ENCODE measurements at regions not wholly inside any gene's neighbourhood (a gene's known extent, or its start where the extent isn't known, plus 50 kb on each side); places are given as distances from the start of the nearest gene placed in this dataset.

DNA sequence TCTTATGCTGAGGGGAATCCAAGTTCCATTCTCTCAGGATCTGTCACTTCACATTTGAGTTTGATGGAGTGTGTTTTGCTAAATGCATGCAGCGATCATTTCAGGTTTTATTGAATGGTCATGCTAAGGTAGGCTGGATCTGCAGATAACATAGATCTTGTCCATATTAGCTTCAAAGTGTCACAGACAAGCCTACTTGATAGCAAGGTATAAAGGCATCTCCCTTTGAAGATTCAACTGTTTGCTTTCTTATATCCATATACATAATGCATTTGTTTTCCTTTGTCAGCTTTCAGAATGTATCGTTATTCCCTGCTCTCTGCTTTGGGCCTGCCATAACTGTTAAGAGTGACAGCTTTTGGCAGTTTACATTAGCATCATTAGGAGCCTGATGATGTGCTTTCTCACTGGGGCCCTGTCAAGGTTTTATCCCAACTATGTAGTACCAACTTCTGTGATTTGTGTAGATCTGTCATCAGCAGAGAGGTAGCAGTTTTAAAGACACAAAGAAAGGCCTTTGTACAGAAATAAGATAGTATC lies 604.3 kb upstream of the CDH7 start:
- TF ChIP-seq ZNF232 (CRISPR knock-in tag; IDR thresholded peaks at IDR 0.05): no peak
- no peak for TF ChIP-seq MXD4 (CRISPR knock-in tag; IDR thresholded peaks at IDR 0.05; ENCODE audit: borderline replicate concordance)
- no peak for TF ChIP-seq JUN (CRISPR knock-in tag; IDR thresholded peaks at IDR 0.05)
- no peak for TF ChIP-seq KAT7 (CRISPR knock-in tag; IDR thresholded peaks at IDR 0.05; ENCODE audit: borderline replicate concordance)
- TF ChIP-seq SP1 (CRISPR knock-in tag; conservative IDR thresholded peaks at IDR 0.05): no peak
- TF ChIP-seq, protein P1, sequence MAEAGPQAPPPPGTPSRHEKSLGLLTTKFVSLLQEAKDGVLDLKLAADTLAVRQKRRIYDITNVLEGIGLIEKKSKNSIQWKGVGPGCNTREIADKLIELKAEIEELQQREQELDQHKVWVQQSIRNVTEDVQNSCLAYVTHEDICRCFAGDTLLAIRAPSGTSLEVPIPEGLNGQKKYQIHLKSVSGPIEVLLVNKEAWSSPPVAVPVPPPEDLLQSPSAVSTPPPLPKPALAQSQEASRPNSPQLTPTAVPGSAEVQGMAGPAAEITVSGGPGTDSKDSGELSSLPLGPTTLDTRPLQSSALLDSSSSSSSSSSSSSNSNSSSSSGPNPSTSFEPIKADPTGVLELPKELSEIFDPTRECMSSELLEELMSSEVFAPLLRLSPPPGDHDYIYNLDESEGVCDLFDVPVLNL (CRISPR knock-in tag; IDR thresholded peaks at IDR 0.05; ENCODE audit: borderline replicate concordance, low read depth): no peak
- TF ChIP-seq MAX (CRISPR knock-in tag; IDR thresholded peaks at IDR 0.05): no peak
- no peak for TF ChIP-seq ZBTB43 (CRISPR knock-in tag; IDR thresholded peaks at IDR 0.05)
- TF ChIP-seq NR2C2 (CRISPR knock-in tag; IDR thresholded peaks at IDR 0.05): no peak
- TF ChIP-seq, protein P2, sequence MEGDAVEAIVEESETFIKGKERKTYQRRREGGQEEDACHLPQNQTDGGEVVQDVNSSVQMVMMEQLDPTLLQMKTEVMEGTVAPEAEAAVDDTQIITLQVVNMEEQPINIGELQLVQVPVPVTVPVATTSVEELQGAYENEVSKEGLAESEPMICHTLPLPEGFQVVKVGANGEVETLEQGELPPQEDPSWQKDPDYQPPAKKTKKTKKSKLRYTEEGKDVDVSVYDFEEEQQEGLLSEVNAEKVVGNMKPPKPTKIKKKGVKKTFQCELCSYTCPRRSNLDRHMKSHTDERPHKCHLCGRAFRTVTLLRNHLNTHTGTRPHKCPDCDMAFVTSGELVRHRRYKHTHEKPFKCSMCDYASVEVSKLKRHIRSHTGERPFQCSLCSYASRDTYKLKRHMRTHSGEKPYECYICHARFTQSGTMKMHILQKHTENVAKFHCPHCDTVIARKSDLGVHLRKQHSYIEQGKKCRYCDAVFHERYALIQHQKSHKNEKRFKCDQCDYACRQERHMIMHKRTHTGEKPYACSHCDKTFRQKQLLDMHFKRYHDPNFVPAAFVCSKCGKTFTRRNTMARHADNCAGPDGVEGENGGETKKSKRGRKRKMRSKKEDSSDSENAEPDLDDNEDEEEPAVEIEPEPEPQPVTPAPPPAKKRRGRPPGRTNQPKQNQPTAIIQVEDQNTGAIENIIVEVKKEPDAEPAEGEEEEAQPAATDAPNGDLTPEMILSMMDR (IDR thresholded peaks at IDR 0.05): no peak
- TF ChIP-seq, protein P3, sequence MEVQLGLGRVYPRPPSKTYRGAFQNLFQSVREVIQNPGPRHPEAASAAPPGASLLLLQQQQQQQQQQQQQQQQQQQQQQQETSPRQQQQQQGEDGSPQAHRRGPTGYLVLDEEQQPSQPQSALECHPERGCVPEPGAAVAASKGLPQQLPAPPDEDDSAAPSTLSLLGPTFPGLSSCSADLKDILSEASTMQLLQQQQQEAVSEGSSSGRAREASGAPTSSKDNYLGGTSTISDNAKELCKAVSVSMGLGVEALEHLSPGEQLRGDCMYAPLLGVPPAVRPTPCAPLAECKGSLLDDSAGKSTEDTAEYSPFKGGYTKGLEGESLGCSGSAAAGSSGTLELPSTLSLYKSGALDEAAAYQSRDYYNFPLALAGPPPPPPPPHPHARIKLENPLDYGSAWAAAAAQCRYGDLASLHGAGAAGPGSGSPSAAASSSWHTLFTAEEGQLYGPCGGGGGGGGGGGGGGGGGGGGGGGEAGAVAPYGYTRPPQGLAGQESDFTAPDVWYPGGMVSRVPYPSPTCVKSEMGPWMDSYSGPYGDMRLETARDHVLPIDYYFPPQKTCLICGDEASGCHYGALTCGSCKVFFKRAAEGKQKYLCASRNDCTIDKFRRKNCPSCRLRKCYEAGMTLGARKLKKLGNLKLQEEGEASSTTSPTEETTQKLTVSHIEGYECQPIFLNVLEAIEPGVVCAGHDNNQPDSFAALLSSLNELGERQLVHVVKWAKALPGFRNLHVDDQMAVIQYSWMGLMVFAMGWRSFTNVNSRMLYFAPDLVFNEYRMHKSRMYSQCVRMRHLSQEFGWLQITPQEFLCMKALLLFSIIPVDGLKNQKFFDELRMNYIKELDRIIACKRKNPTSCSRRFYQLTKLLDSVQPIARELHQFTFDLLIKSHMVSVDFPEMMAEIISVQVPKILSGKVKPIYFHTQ (CRISPR knock-in tag; IDR thresholded peaks at IDR 0.05): no peak
- no peak for TF ChIP-seq ATF1 (CRISPR knock-in tag; IDR thresholded peaks at IDR 0.05)
- TF ChIP-seq MYBL2 (CRISPR knock-in tag; IDR thresholded peaks at IDR 0.05): no peak
- no peak for TF ChIP-seq ESRRA (CRISPR knock-in tag; IDR thresholded peaks at IDR 0.05; ENCODE audit: borderline replicate concordance)
